NCI-H82 (cell line): ENCODE measurements at regions not wholly inside any gene's neighbourhood (a gene's known extent, or its start where the extent isn't known, plus 50 kb on each side); places are given as distances from the start of the nearest gene placed in this dataset.
"Not testable (repeated sequence)": the region's sequence is repeated elsewhere in the genome, so short reads cannot be mapped to it uniquely, and the experiment has no call there.

Experiments
- DNase-seq: peaks from one replicate; lab custom pipeline; 2025; lab: John Stamatoyannopoulos, UW

- no peak for DNase-seq
These were observed 1241.7 kb downstream of the GATA3 start for GRCh38 chr10:9296190-9296589.

- no peak for DNase-seq
These were observed 1243.1 kb downstream of the GATA3 start for GRCh38 chr10:9297580-9297979.

- no peak for DNase-seq
These were observed 1245.5 kb downstream of the GATA3 start for GRCh38 chr10:9299966-9300365.

GRCh38 chr10:9301148-9301547 is 1246.7 kb downstream of the GATA3 start:
- DNase-seq, result peak; percentile 13

GRCh38 chr10:9301554-9301953 is 1247.1 kb downstream of the GATA3 start:
- DNase-seq, result no peak

- peak; percentile 78 for DNase-seq
These were observed 1247.8 kb downstream of the GATA3 start for GRCh38 chr10:9302140-9302746.

- DNase-seq, result peak; percentile 46
These were observed 1250.6 kb downstream of the GATA3 start for GRCh38 chr10:9305018-9305655.

- DNase-seq, result peak; percentile 4
These were observed 1257.4 kb downstream of the GATA3 start for GRCh38 chr10:9311702-9312499.

GRCh38 chr10:9315292-9315691 is 1260.8 kb downstream of the GATA3 start:
- no peak for DNase-seq

GRCh38 chr10:9331583-9332008 is 1277.1 kb downstream of the GATA3 start:
- DNase-seq, result peak; percentile 47

GRCh38 chr10:9334270-9334669 is 1279.8 kb downstream of the GATA3 start:
- no peak for DNase-seq

- no peak for DNase-seq
These were observed 1285.2 kb downstream of the GATA3 start for GRCh38 chr10:9339716-9340115.

GRCh38 chr10:9342885-9343570 is 1288.5 kb downstream of the GATA3 start:
- DNase-seq, result peak; percentile 64

GRCh38 chr10:9347933-9348332 is 1293.4 kb downstream of the GATA3 start:
- DNase-seq, result not testable (repeated sequence)

GRCh38 chr10:9357471-9357870 is 1303.0 kb downstream of the GATA3 start:
- no peak for DNase-seq

- DNase-seq, result no peak
These were observed 1308.2 kb downstream of the GATA3 start for GRCh38 chr10:9362721-9363120.

GRCh38 chr10:9379183-9379582 is 1324.7 kb downstream of the GATA3 start:
- no peak for DNase-seq

- DNase-seq, result no peak
These were observed 1327.4 kb downstream of the GATA3 start for GRCh38 chr10:9381733-9382532.

GRCh38 chr10:9382533-9382866 is 1328.0 kb downstream of the GATA3 start:
- no peak for DNase-seq

- no peak for DNase-seq
These were observed 1336.0 kb downstream of the GATA3 start for GRCh38 chr10:9390516-9390915.

GRCh38 chr10:9399275-9399983 is 1344.9 kb downstream of the GATA3 start:
- DNase-seq, result no peak
